Activated CD8-positive, alpha-beta memory T cell treated with anti-CD3 and anti-CD28 coated beads, Interleukin-2, amount 10 ng/mL, durations not matched to agents 7 days and 5 days (primary cell): ENCODE measurements at regions not wholly inside any gene's neighbourhood (a gene's known extent, or its start where the extent isn't known, plus 50 kb on each side); places are given as distances from the start of the nearest gene placed in this dataset.
A peak's percentile ranks its signal among the peaks of the same experiment; 100 is the strongest.
"Not testable (repeated sequence)": the region's sequence is repeated elsewhere in the genome, so short reads cannot be mapped to it uniquely, and the experiment has no call there.

ENCODE experiments used
- ATAC-seq: fragments of 150-1000 bp; cut with Tn5 transposase; one replicate; pipeline ENCODE4 v1.10.0; 2021; ENCODE audit warnings: moderate library complexity
- CTCF ChIA-PET: fragments of 350-600 bp; sonication (Branson Sonifier 250); formaldehyde crosslinking; loops from one replicate; lab custom pipeline; 2021; ENCODE audit warnings: antibody characterized with exemption; lab: Charles Lee
- DNase-seq: peaks from one replicate; pipeline ENCODE4 v3.0.0-alpha.2; 2020
- H3K27ac Mint-ChIP-seq: one replicate; pipeline ENCODE4 v1.8.0; 2021; ENCODE audit warnings: mild to moderate bottlenecking, mixed read lengths
- H3K27me3 Mint-ChIP-seq: one replicate; pipeline ENCODE4 v1.8.0; 2021; ENCODE audit warnings: mixed read lengths
- H3K36me3 Mint-ChIP-seq: one replicate; pipeline ENCODE4 v1.8.0; 2021; ENCODE audit warnings: mild to moderate bottlenecking, mixed read lengths
- H3K4me1 Mint-ChIP-seq: one replicate; pipeline ENCODE4 v1.8.0; 2021; ENCODE audit warnings: mixed read lengths
- H3K4me3 Mint-ChIP-seq: one replicate; pipeline ENCODE4 v1.8.0; 2021; ENCODE audit warnings: mild to moderate bottlenecking, moderate library complexity, mixed read lengths
- H3K9me3 Mint-ChIP-seq: one replicate; pipeline ENCODE4 v1.8.0; 2022; ENCODE audit warnings: low read depth, mixed read lengths

- CTCF ChIA-PET, H3K4me1 Mint-ChIP-seq, H3K27me3 Mint-ChIP-seq, H3K36me3 Mint-ChIP-seq, DNase-seq, H3K4me3 Mint-ChIP-seq, H3K9me3 Mint-ChIP-seq, ATAC-seq, H3K27ac Mint-ChIP-seq: not testable (repeated sequence)
Observed at GRCh38 chr15:20188611-20189010, 353.0 kb downstream of the GOLGA6L6 start.

- H3K4me1 Mint-ChIP-seq, H3K4me3 Mint-ChIP-seq, H3K27me3 Mint-ChIP-seq, ATAC-seq, H3K36me3 Mint-ChIP-seq, CTCF ChIA-PET, H3K27ac Mint-ChIP-seq, H3K9me3 Mint-ChIP-seq, DNase-seq: not testable (repeated sequence)
Observed at GRCh38 chr15:20187370-20188355, 353.9 kb downstream of the GOLGA6L6 start.

- H3K4me3 Mint-ChIP-seq, ATAC-seq, H3K36me3 Mint-ChIP-seq, CTCF ChIA-PET, H3K9me3 Mint-ChIP-seq, H3K4me1 Mint-ChIP-seq, H3K27me3 Mint-ChIP-seq, H3K27ac Mint-ChIP-seq, DNase-seq: not testable (repeated sequence)
Observed at GRCh38 chr15:20184879-20185278, 356.7 kb downstream of the GOLGA6L6 start.

- CTCF ChIA-PET, H3K27me3 Mint-ChIP-seq, DNase-seq, H3K4me1 Mint-ChIP-seq, H3K4me3 Mint-ChIP-seq, ATAC-seq, H3K36me3 Mint-ChIP-seq, H3K27ac Mint-ChIP-seq, H3K9me3 Mint-ChIP-seq: not testable (repeated sequence)
Observed at GRCh38 chr15:20168221-20168620, 373.4 kb downstream of the GOLGA6L6 start.

- ATAC-seq, H3K36me3 Mint-ChIP-seq, H3K27ac Mint-ChIP-seq, H3K27me3 Mint-ChIP-seq, DNase-seq, H3K4me3 Mint-ChIP-seq, H3K9me3 Mint-ChIP-seq, CTCF ChIA-PET, H3K4me1 Mint-ChIP-seq: not testable (repeated sequence)
Observed at GRCh38 chr15:20153528-20153927, 388.1 kb downstream of the GOLGA6L6 start.

- CTCF ChIA-PET, H3K36me3 Mint-ChIP-seq: not testable (repeated sequence)
Observed at GRCh38 chr15:20148679-20149078, 392.9 kb downstream of the GOLGA6L6 start.

GRCh38 chr15:20148008-20148407 is 393.6 kb downstream of the GOLGA6L6 start:
- H3K9me3 Mint-ChIP-seq, H3K27me3 Mint-ChIP-seq, ATAC-seq, H3K27ac Mint-ChIP-seq, H3K4me3 Mint-ChIP-seq, CTCF ChIA-PET, DNase-seq, H3K4me1 Mint-ChIP-seq, H3K36me3 Mint-ChIP-seq: not testable (repeated sequence)

More at GRCh38 chr15:20148679-20149078, 392.9 kb downstream of the GOLGA6L6 start:
- DNase-seq, H3K27me3 Mint-ChIP-seq, H3K4me1 Mint-ChIP-seq, ATAC-seq, H3K9me3 Mint-ChIP-seq, H3K27ac Mint-ChIP-seq, H3K4me3 Mint-ChIP-seq: not testable (repeated sequence)

GRCh38 chr15:20144333-20145036 is 397.1 kb downstream of the GOLGA6L6 start:
- DNase-seq, CTCF ChIA-PET, ATAC-seq, H3K27me3 Mint-ChIP-seq, H3K4me1 Mint-ChIP-seq, H3K27ac Mint-ChIP-seq, H3K9me3 Mint-ChIP-seq, H3K36me3 Mint-ChIP-seq, H3K4me3 Mint-ChIP-seq: not testable (repeated sequence)

- H3K9me3 Mint-ChIP-seq, CTCF ChIA-PET, H3K36me3 Mint-ChIP-seq, H3K27me3 Mint-ChIP-seq, H3K4me3 Mint-ChIP-seq, H3K4me1 Mint-ChIP-seq, H3K27ac Mint-ChIP-seq, ATAC-seq, DNase-seq: not testable (repeated sequence)
Observed at GRCh38 chr15:20142906-20143305, 398.7 kb downstream of the GOLGA6L6 start.

GRCh38 chr15:20142410-20142809 is 399.2 kb downstream of the GOLGA6L6 start:
- H3K4me1 Mint-ChIP-seq, H3K36me3 Mint-ChIP-seq, H3K27ac Mint-ChIP-seq, H3K27me3 Mint-ChIP-seq, ATAC-seq, H3K4me3 Mint-ChIP-seq, H3K9me3 Mint-ChIP-seq, CTCF ChIA-PET: not testable (repeated sequence)
- DNase-seq: peak; percentile 21

- ATAC-seq, H3K27me3 Mint-ChIP-seq, H3K9me3 Mint-ChIP-seq, H3K4me3 Mint-ChIP-seq, H3K27ac Mint-ChIP-seq, H3K36me3 Mint-ChIP-seq, CTCF ChIA-PET, H3K4me1 Mint-ChIP-seq: not testable (repeated sequence)
- DNase-seq: peak; percentile 25
Observed at GRCh38 chr15:20124668-20125067, 416.9 kb downstream of the GOLGA6L6 start.

- H3K9me3 Mint-ChIP-seq: no peaks in the 10 kb centered on the region
- no peaks in the 10 kb centered on the region for H3K36me3 Mint-ChIP-seq
- H3K27ac Mint-ChIP-seq: no peak overlapping the region
- no peaks in the 10 kb centered on the region for H3K27me3 Mint-ChIP-seq
- DNase-seq (peak; percentile 21), ATAC-seq (no peak)
- no peak overlapping the region for H3K4me3 Mint-ChIP-seq
- H3K4me1 Mint-ChIP-seq: no peaks in the 10 kb centered on the region
- CTCF ChIA-PET: no interaction called here
Observed at GRCh38 chr15:20106026-20106425, 435.6 kb downstream of the GOLGA6L6 start.

GRCh38 chr15:20105011-20105990 is 436.3 kb downstream of the GOLGA6L6 start:
- H3K4me1 Mint-ChIP-seq, H3K27me3 Mint-ChIP-seq, H3K36me3 Mint-ChIP-seq, CTCF ChIA-PET, ATAC-seq, H3K4me3 Mint-ChIP-seq, H3K9me3 Mint-ChIP-seq, H3K27ac Mint-ChIP-seq: not testable (repeated sequence)
- DNase-seq: peak; percentile 39
